ENCODE measurements at regions not wholly inside any gene's neighbourhood (a gene's known extent, or its start where the extent isn't known, plus 50 kb on each side); places are given as distances from the start of the nearest gene placed in this dataset.
"Not testable (repeated sequence)": the region's sequence is repeated elsewhere in the genome, so short reads cannot be mapped to it uniquely, and the experiment has no call there.

DNA sequence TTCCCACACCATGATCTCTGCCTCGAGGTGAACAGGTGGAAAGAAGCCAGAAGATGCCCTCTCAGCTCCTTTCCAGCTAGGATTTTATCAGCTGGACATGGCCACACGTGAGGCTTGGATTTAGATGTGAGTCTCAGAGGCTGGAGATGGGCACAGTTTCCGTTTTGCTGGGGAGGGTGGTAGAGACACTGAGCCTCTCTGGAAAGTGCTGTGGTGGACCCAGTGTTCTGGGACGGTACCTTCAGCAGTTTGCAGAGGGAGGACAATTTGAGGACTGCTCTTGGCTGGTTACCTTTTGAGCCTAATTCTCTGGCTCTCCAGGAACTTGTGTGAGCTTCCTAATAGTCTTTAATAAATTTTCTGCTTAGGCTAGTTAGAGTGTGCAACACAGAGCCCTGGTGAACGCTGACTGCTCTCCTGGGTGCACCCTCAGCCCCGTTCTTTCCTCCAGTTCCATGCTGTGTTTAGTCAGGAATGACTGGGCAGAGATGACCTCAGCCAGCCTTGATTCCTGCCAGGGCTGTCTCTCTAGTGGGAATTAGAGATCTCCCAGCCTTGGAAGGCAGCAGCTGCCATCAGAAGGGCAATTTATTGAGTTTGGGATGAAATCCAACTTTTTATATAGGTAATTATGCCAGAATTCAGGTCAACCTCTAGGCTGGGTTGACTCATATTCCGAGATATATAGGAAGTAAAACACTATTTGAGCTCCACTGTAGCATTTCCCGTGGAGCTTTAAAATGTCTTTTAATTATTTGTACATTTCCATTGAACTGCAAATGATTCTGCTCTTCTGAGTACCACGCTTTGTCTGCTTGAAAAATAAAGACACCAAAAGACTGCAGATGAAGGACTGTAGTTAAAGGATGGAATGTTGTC lies 103.9 kb downstream of the GATA3 start:
- no peak for TF ChIP-seq POLR2A (IDR thresholded peaks at IDR 0.05)
- TF ChIP-seq, protein P1, sequence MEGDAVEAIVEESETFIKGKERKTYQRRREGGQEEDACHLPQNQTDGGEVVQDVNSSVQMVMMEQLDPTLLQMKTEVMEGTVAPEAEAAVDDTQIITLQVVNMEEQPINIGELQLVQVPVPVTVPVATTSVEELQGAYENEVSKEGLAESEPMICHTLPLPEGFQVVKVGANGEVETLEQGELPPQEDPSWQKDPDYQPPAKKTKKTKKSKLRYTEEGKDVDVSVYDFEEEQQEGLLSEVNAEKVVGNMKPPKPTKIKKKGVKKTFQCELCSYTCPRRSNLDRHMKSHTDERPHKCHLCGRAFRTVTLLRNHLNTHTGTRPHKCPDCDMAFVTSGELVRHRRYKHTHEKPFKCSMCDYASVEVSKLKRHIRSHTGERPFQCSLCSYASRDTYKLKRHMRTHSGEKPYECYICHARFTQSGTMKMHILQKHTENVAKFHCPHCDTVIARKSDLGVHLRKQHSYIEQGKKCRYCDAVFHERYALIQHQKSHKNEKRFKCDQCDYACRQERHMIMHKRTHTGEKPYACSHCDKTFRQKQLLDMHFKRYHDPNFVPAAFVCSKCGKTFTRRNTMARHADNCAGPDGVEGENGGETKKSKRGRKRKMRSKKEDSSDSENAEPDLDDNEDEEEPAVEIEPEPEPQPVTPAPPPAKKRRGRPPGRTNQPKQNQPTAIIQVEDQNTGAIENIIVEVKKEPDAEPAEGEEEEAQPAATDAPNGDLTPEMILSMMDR (IDR thresholded peaks at IDR 0.05): no peak
- 83 to 85% methylated on average over 9 of the region's 9 CpGs for WGBS, 2 donors
- no peaks in the 10 kb centered on the region for H3K4me1 ChIP-seq
- no peak overlapping the region for H3K4me3 ChIP-seq (replicated peaks in 1 of 3)
- no peaks in the 10 kb centered on the region for H3K36me3 ChIP-seq
- DNase-seq: no peak
- intact Hi-C loops (cut with DNase I): no loop called here
- no peaks in the 10 kb centered on the region for H3K9me3 ChIP-seq
- H3K27ac ChIP-seq: no peak overlapping the region
- H3K27me3 ChIP-seq: no peaks in the 10 kb centered on the region

DNA sequence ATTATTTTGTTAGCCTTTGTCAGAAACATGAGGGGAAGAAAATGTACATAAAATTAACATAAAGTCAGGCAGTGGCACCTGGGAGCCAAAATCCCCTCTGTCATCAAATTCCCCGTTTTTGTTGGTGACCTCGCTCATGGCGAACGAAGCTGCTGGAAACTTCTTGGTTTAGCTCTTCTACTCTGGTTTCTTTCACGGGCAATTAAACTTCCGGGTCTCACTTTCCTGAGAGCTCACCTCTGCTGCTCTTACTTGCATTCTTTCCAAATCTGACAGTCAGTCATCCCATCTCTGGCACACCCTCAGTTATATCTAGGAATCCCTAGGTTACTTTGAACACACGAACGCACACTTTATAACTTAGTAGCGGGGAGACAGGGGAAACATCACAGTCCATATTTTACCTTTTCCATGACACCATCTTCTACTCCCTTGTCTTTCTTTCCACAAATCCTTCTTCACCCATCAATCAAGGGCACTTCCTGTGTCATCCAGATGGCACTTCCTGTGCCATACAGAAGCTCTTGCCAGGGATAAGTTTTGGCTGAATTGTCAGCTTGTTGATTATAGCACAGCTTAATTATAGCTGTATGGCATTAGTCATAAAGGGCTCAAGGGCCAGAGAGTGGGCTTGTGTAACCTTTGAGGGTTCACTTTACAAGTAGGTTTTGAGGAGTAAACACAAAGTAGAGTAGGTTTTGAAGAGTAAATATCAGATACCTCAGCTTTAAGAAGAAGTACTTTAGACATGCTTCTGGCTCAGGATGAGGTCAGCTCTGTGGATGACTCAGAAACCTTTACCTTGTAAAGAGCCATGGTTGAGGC lies 105.1 kb downstream of the GATA3 start:
- H3K4me1 ChIP-seq: no peaks in the 10 kb centered on the region
- intact Hi-C loops (cut with DNase I): no loop called here
- WGBS, 2 donors: 83 to 84% methylated on average over 9 of the region's 9 CpGs
- no peak for DNase-seq
- TF ChIP-seq, protein P1 (IDR thresholded peaks at IDR 0.05): no peak
- no peak overlapping the region for H3K27ac ChIP-seq
- no peaks in the 10 kb centered on the region for H3K27me3 ChIP-seq
- H3K9me3 ChIP-seq: no peaks in the 10 kb centered on the region
- H3K4me3 ChIP-seq (replicated peaks in 1 of 3): no peak overlapping the region
- no peaks in the 10 kb centered on the region for H3K36me3 ChIP-seq

DNA sequence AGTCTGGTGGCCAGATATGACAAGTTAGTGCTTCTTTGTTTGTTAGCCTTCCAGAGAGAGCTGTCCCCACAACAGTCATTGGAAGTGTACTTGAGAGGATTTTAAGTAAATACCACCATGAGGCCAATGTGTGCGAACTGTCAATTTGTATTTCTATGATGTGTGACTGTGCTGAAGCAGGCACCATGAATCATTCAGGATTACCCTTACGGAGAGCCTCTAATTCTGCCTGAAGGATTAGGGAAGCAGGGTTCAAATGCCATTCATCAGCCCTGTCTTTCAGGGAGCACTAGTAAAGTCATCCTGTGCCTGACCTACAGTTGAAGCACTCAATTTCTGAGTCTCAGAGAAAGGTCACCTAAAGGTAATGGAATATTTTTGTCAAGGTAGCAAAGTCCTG lies 109.3 kb downstream of the GATA3 start:
- Histone ChIP-seq H3K27me3 (no peaks in the 10 kb centered on the region), H3K4me1 (no peaks in the 10 kb centered on the region), H3K4me3 (replicated peaks in 1 of 3) (no peak overlapping the region), H3K27ac (no peak overlapping the region), H3K36me3 (no peaks in the 10 kb centered on the region), H3K9me3 (no peaks in the 10 kb centered on the region)
- TF ChIP-seq POLR2A (IDR thresholded peaks at IDR 0.05): no peak
- TF ChIP-seq, protein P1 (IDR thresholded peaks at IDR 0.05): no peak
- intact Hi-C loops (cut with DNase I): no loop called here
- no peak for DNase-seq
- 80 to 93% methylated on average over 2 of the region's 2 CpGs for WGBS, 2 donors

DNA sequence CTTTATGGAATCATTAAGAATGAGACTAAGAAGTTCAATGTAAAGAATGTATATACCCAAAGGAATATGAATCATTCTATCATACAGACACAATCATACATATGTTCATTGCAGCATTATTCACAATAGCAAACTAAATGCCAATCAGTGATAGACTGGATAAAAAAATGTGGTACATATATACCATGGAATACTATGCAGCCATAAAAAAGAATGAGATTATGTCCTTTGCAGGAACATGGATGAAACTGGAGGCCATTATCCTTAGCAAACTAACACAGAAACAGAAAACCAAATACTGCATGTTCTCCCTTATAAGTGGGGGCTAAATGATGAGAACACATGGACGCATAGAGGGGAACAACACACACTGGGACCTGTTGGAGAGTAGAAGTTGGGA lies 110.2 kb downstream of the GATA3 start:
- intact Hi-C loops (cut with DNase I); H3K36me3 ChIP-seq; H3K27ac ChIP-seq; H3K4me3 ChIP-seq (replicated peaks in 1 of 3); H3K27me3 ChIP-seq; DNase-seq; H3K4me1 ChIP-seq; H3K9me3 ChIP-seq: not testable (repeated sequence)
- WGBS, 2 donors: 97% methylated on average over 1 of the region's 1 CpG

DNA sequence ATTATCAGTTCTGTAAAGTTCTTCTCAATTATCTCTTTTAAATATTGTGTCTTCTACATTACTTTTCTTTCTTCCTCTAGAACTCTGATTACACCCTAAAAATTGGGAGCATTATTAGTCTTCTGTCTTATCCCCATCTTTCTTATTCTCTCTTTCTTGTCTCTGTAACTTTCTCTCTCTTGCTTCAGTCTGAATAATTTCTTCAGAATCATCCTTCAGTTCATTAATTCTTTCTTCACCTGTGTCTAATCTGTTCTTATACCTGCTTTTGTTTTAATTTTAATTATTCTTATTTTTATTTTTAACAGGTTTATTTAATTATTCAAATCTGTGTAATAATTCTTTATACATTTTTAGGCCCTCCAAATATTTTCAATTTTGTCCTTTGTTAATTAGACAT lies 114.3 kb downstream of the GATA3 start:
- Histone ChIP-seq H3K4me3 (replicated peaks in 1 of 3) (no peak overlapping the region), H3K9me3 (no peaks in the 10 kb centered on the region), H3K4me1 (no peaks in the 10 kb centered on the region), H3K27ac (no peak overlapping the region), H3K27me3 (no peaks in the 10 kb centered on the region), H3K36me3 (no peaks in the 10 kb centered on the region)
- no peak for TF ChIP-seq POLR2A (IDR thresholded peaks at IDR 0.05)
- TF ChIP-seq, protein P1 (IDR thresholded peaks at IDR 0.05): no peak
- DNase-seq: no peak
- intact Hi-C loops (cut with DNase I): no loop called here

Data from thyroid gland (tissue), 4 donors.